Gastrocnemius medialis (tissue), 4 donors: ENCODE measurements at regions not wholly inside any gene's neighbourhood (a gene's known extent, or its start where the extent isn't known, plus 50 kb on each side); places are given as distances from the start of the nearest gene placed in this dataset.

Source experiments
- CTCF ChIP-seq, 5 experiments: fragments of 450-650 bp in 3 of 5; fragments of 200-600 bp in 2 of 5; sonication (generic) in 2 of 5; IDR thresholded peaks in 4 of 5; conservative IDR thresholded peaks in 1 of 5; 1 replicate in 4 of 5; 2 replicates in 1 of 5; pipeline ENCODE4 v1.5.1; 2016 to 2019; ENCODE audit warnings: antibody characterized with exemption in 5 of 5, mild to moderate bottlenecking in 3 of 5, moderate library complexity in 3 of 5
- POLR2A ChIP-seq, 2 donors: fragments of 450-650 bp; IDR thresholded peaks; one replicate each; pipeline ENCODE4 v1.6.1; 2017; ENCODE audit warnings: antibody characterized with exemption in 2 of 2, mild to moderate bottlenecking in 2 of 2, moderate library complexity in 2 of 2

DNA sequence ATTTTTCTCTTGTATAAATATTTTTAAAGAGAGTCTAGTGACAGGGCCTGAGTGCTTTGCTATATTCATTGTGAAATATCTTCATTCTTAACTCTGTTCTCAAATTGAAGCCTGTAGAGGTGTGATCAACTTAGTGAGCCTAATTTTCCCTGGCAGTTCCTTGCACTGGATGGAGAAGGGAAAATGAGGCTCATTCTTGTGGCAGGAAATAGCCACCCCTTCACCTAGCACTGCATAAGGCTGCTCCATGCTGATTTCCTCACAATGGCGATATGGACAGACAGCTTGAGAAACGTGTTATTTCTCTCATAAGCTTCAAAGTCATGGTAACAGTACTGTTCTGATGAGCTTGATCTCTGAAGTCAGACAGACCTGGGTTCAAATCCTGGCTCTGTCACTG is 146.2 kb downstream of the AKAP11 start:
- no peak for TF ChIP-seq CTCF (IDR thresholded peaks at IDR 0.05 in 4 of 5, conservative IDR thresholded peaks at IDR 0.05 in 1 of 5)
- TF ChIP-seq POLR2A (IDR thresholded peaks at IDR 0.05): no peak
